Spleen (tissue), 11 donors: ENCODE measurements at regions not wholly inside any gene's neighbourhood (a gene's known extent, or its start where the extent isn't known, plus 50 kb on each side); places are given as distances from the start of the nearest gene placed in this dataset.

Experiments used
- DNase-seq: peaks from one replicate; pipeline ENCODE4 v3.0.0-alpha.2; 2020
- H3K27ac ChIP-seq, 8 donors: fragments of 200-600 bp; sonication (generic) in 7 of 8; 1 replicate in 4 of 8; 2 replicates in 4 of 8; pipeline versions ENCODE4 v1.5.0 to v1.8.0; 2016 to 2021; ENCODE audit warnings: inconsistent platforms in 4 of 8, mild to moderate bottlenecking in 4 of 8, moderate library complexity in 1 of 8
- H3K27me3 ChIP-seq, 7 donors: fragments of 200-600 bp; sonication (generic) in 6 of 7; replicated peaks in 1 of 7; 1 replicate in 4 of 7; 2 replicates in 3 of 7; pipeline versions ENCODE4 v1.5.0 to v1.8.0; 2016 to 2021; ENCODE audit warnings: inconsistent platforms in 3 of 7, mild to moderate bottlenecking in 1 of 7
- H3K36me3 ChIP-seq, 6 donors: fragments of 200-600 bp; sonication (generic) in 5 of 6; 1 replicate in 4 of 6; 2 replicates in 2 of 6; pipeline versions ENCODE4 v1.5.0 to v1.8.0; 2016 to 2021; ENCODE audit warnings: inconsistent platforms in 2 of 6
- H3K4me1 ChIP-seq, 6 donors: fragments of 200-600 bp; sonication (generic) in 5 of 6; 1 replicate in 3 of 6; 2 replicates in 3 of 6; pipeline versions ENCODE4 v1.5.0 to v1.8.0; 2016 to 2021; ENCODE audit warnings: inconsistent platforms in 3 of 6
- H3K4me3 ChIP-seq, 8 donors: fragments of 200-600 bp; sonication (generic) in 7 of 8; 1 replicate in 4 of 8; 2 replicates in 4 of 8; pipeline versions ENCODE4 v1.5.0 to v1.8.0; 2016 to 2021; ENCODE audit warnings: inconsistent platforms in 4 of 8, mild to moderate bottlenecking in 4 of 8, moderate library complexity in 2 of 8
- H3K9me3 ChIP-seq, 8 donors: fragments of 200-600 bp; sonication (generic) in 7 of 8; 1 replicate in 4 of 8; 2 replicates in 4 of 8; pipeline versions ENCODE4 v1.5.0 to v1.8.0; 2016 to 2021; ENCODE audit warnings: inconsistent platforms in 4 of 8
- CTCF ChIP-seq, 11 experiments: fragments of 200-600 bp in 7 of 11; fragments of 450-650 bp in 4 of 11; sonication (generic) in 4 of 11; IDR thresholded peaks in 8 of 11; conservative IDR thresholded peaks in 3 of 11; 1 replicate in 7 of 11; 2 replicates in 4 of 11; pipeline versions ENCODE4 v1.4.0 to v1.8.0; 2016 to 2021; ENCODE audit warnings: antibody characterized with exemption in 11 of 11, inconsistent platforms in 4 of 11, mild to moderate bottlenecking in 1 of 11
- POLR2A ChIP-seq, 3 donors: fragments of 450-650 bp; IDR thresholded peaks; one replicate each; pipeline ENCODE4 v1.5.1; 2017; ENCODE audit warnings: antibody characterized with exemption in 3 of 3, mild to moderate bottlenecking in 1 of 3
- POLR2AphosphoS5 ChIP-seq, 3 donors: sonication (generic); formaldehyde crosslinking; IDR thresholded peaks; one replicate each; pipeline ENCODE4 v1.5.1; 2017; ENCODE audit warnings: antibody characterized with exemption in 3 of 3
- WGBS, 5 donors: extraction: QIAGEN DNeasy Blood & Tissue Kit in 3 of 5; methylation state at CpG; one replicate each; pipeline versions ENCODE4 v1.1.5 to v1.1.7; 2013 to 2018; 5-methylcytosine and 5-hydroxymethylcytosine counted together
- intact Hi-C: fragments of 100-400 bp; cut with DNase I; formaldehyde crosslinking; loops from one replicate; pipeline ENCODE4 v1.15.0; 2023; ENCODE audit warnings: low total_unique reads
- donor health status: healthy with polysubstance abuse.
- donor health status: DM: no; HTN: no; CAD: no; lungs with moderate emphysema.
- donor health status: DM: no; HTN: no; CAD: no.
- donor health status: Bipolar disorder and iron deficiency.
- donor health status: healthy.
- donor health status: DM: no; HTN: no; CAD: no.
- donor health status: DM: yes; HTN: yes; CAD: no.

- Histone ChIP-seq H3K9me3 (no peaks in the 10 kb centered on the region), H3K27ac (no peak overlapping the region), H3K4me1 (peaks cover 0 to 5% (median 0%) of the 10 kb centered on the region in 6 donors), H3K4me3 (no peak overlapping the region), H3K36me3 (no peaks in the 10 kb centered on the region), H3K27me3 (no peaks in the 10 kb centered on the region)
- DNase-seq, result no peak
- intact Hi-C loops, result no loop called here
- WGBS, 5 donors, result 89 to 98% (median 91%) methylated on average over 2 of the region's 2 CpGs
- no peak for TF ChIP-seq POLR2AphosphoS5 (IDR thresholded peaks at IDR 0.05)
- no peak for TF ChIP-seq POLR2A (IDR thresholded peaks at IDR 0.05)
- TF ChIP-seq CTCF (IDR thresholded peaks at IDR 0.05 in 8 of 11, conservative IDR thresholded peaks at IDR 0.05 in 3 of 11), result no peak
These were observed 68.3 kb upstream of the SERP2 start for GRCh38 chr13:44305286-44305685.

DNA sequence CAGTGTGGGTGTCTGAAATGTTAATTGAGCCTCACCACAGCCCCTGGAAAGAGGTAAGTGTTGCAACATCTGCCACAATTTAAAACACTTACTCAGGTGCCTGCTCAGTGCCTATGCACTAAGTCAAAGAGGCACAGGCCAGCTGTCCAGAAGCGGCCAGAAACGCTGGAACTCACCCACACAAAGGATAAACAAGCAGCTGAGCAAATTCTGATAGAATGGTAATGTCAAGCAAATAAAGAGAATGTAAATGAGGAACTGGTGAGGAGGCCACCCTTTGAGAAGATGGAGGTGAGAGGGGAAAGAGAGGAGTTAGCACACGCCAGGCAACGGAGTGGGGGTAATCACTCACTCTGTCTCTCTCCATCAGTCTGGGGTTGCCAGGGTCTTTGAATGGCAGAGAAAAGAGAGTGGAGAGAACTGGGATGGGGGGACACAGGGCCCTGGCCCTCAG, 67.7 kb upstream of the SERP2 start:
- H3K36me3 ChIP-seq, result no peaks in the 10 kb centered on the region
- no peak overlapping the region for H3K27ac ChIP-seq
- no peak for DNase-seq
- TF ChIP-seq CTCF (IDR thresholded peaks at IDR 0.05 in 8 of 11, conservative IDR thresholded peaks at IDR 0.05 in 3 of 11) (no peak), POLR2AphosphoS5 (IDR thresholded peaks at IDR 0.05) (no peak), POLR2A (IDR thresholded peaks at IDR 0.05) (no peak)
- intact Hi-C loops, result no loop called here
- no peak overlapping the region for H3K4me3 ChIP-seq
- H3K27me3 ChIP-seq, result no peaks in the 10 kb centered on the region
- 69 to 82% (median 80%) methylated on average over 4 of the region's 4 CpGs for WGBS, 5 donors
- peaks cover 0 to 5% (median 0%) of the 10 kb centered on the region in 6 donors for H3K4me1 ChIP-seq
- no peaks in the 10 kb centered on the region for H3K9me3 ChIP-seq

GRCh38 chr13:44306371-44307192, 67.0 kb upstream of the SERP2 start:
- Histone ChIP-seq H3K36me3 (no peaks in the 10 kb centered on the region), H3K4me3 (no peak overlapping the region), H3K27me3 (no peaks in the 10 kb centered on the region), H3K4me1 (peaks cover 0 to 5% (median 0%) of the 10 kb centered on the region in 6 donors), H3K9me3 (no peaks in the 10 kb centered on the region), H3K27ac (peak overlapping the region in 1 of 8 donors; percentile 18)
- intact Hi-C loops, result no loop called here
- DNase-seq, result no peak
- WGBS, 5 donors, result 38 to 47% (median 42%) methylated on average over 14 of the region's 14 CpGs
- no peak for TF ChIP-seq CTCF (IDR thresholded peaks at IDR 0.05 in 8 of 11, conservative IDR thresholded peaks at IDR 0.05 in 3 of 11)
- TF ChIP-seq POLR2A (IDR thresholded peaks at IDR 0.05), result no peak
- TF ChIP-seq POLR2AphosphoS5 (IDR thresholded peaks at IDR 0.05), result no peak

DNA sequence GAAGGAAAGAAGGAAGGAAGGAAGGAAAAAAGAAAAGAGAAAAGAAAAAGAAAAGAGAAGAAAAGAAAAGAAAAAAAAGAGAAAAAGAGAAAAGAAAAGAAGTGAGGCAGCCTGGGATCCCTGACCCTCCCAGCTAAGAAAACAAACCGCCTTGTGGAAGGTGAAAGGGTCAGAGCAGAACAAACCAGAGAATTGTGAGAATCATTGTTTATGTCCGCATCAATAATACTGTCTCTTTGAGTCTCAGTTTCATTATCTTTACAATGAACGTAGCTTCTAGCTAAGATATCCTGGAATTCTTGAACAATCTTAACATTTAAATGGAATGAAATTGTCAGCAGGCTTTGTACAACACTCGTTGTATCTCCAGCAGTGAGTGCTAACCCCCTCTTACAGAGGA, 66.4 kb upstream of the SERP2 start:
- Histone ChIP-seq H3K27ac (no peak overlapping the region), H3K4me1 (peaks cover 0 to 5% (median 0%) of the 10 kb centered on the region in 6 donors), H3K27me3 (no peaks in the 10 kb centered on the region), H3K36me3 (no peaks in the 10 kb centered on the region), H3K4me3 (no peak overlapping the region), H3K9me3 (no peaks in the 10 kb centered on the region)
- intact Hi-C loops, result no loop called here
- DNase-seq, result no peak
- no peak for TF ChIP-seq POLR2A (IDR thresholded peaks at IDR 0.05)
- no peak for TF ChIP-seq CTCF (IDR thresholded peaks at IDR 0.05 in 8 of 11, conservative IDR thresholded peaks at IDR 0.05 in 3 of 11)
- 79 to 96% (median 93%) methylated on average over 4 of the region's 4 CpGs for WGBS, 5 donors
